GM10266 (cell line): ENCODE measurements at regions not wholly inside any gene's neighbourhood (a gene's known extent, or its start where the extent isn't known, plus 50 kb on each side); places are given as distances from the start of the nearest gene placed in this dataset.

Source experiments
- DNase-seq: peaks from one replicate; pipeline ENCODE4 v3.0.0; 2012; ENCODE audit errors: extremely low spot score
- CTCF ChIP-seq: IDR thresholded peaks from 2 replicates; pipeline ENCODE4 v1.5.1; 2012; ENCODE audit warnings: mild to moderate bottlenecking, low read depth; ENCODE audit not compliant: control insufficient read depth, insufficient read depth; ENCODE audit errors: missing control alignments

GRCh38 chr14:34369648-34370030, 92.4 kb downstream of the SPTSSA start:
- DNase-seq = no peak
- no peak for TF ChIP-seq CTCF

- no peak for DNase-seq
- no peak for TF ChIP-seq CTCF
Measured at GRCh38 chr14:34368971-34369647, 92.9 kb downstream of the SPTSSA start.

DNA sequence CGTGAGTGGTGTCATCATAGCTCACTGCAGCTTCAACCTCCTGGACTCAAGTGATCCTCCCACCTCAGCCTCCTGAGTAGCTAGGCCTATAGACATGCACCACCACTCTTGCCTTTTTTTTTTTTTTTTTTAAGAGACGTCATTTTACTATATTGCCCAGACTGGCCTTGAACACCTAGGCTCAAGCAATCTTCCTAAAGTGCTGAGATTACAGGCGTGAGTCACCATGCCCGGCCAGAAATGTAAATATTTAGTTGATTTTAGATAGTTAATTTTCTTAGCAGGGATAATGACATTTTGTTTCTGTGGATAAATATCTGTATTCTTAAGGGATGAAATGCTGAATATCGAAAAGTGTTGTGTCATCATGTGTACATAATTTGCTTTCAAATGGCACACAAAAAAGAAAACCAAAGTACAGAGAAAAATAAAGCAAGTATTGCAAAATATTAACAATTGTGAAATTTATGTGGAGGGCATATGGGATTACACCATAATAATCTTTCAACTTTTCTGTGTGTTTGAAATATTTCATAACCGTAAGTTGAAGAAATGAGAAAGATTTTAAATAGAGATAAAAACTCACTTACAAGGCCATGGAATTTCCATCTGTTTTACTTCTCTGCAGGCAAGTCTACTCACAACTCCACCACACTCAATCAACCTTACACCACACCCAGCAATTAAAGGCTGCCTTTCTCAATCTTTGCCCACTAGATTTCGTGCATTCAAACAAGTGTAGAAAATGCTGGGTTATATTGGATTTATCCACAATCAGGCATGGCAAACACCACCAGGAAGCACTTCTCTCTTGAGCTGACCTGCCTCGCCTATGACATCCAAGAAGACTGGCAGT, 93.7 kb downstream of the SPTSSA start:
- no peak for DNase-seq
- no peak for TF ChIP-seq CTCF

DNA sequence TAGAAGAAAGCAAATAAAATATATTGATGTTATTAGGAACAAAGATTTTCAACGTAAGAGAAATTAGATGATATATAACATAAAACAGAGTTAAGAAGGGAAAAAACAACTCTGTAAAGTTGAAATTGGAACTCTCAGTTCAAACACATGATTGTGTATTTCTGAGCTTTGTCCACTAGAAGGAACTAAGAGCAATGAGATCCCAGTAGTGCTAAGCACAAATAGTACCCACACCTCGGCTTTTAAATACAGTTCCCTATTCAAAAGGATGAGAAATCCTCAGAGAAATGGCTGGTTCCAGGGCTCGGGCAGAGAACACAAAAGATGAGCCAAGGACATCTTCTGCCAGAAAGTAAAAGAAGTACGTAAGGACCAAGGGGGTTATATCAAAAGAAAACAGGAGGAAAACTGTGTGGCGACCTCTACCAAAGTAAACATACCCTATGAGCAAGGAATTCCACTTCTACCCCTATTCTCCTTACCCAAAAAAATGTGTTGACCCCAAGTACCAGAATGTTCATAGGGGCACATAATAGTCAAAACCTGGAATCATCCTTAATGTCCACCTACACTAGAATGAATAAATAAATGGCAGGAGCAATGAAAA, 96.6 kb downstream of the SPTSSA start:
- no peak for DNase-seq
- no peak for TF ChIP-seq CTCF

- DNase-seq = no peak
- TF ChIP-seq CTCF = no peak
Measured at GRCh38 chr14:34364201-34364600, 97.8 kb downstream of the SPTSSA start.

- no peak for TF ChIP-seq CTCF
- no peak for DNase-seq
Measured at GRCh38 chr14:34363733-34364134, 98.3 kb downstream of the SPTSSA start.

DNA sequence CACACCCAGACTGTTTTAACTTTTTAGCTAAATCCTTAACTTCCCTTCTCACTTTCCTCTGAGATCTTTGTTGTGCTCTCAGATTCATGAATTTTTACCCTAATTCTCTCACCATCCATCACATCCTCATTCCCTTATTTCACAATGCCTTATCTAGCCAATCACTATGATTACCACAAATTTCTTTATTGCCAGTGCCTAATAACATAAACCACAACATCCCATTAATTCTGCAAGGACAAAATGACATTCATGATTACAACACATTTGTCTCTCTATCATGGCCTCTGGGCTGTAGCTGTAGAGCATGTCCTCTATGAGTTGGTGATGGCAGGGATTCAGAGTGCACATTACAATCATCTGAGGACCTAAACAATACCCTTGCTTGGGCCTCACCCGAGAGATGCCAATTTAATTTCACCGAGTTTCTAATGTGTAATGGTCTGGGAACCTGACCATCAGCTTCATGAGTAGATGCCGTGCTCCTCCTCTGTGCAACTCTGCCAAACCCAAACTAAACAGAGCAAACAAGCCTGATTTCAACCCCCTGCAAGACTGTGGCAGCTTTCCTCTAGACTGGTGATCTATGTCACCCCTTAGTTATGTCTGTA, 99.3 kb downstream of the SPTSSA start:
- no peak for DNase-seq
- no peak for TF ChIP-seq CTCF
